ENCODE measurements at regions not wholly inside any gene's neighbourhood (a gene's known extent, or its start where the extent isn't known, plus 50 kb on each side); places are given as distances from the start of the nearest gene placed in this dataset.

DNA sequence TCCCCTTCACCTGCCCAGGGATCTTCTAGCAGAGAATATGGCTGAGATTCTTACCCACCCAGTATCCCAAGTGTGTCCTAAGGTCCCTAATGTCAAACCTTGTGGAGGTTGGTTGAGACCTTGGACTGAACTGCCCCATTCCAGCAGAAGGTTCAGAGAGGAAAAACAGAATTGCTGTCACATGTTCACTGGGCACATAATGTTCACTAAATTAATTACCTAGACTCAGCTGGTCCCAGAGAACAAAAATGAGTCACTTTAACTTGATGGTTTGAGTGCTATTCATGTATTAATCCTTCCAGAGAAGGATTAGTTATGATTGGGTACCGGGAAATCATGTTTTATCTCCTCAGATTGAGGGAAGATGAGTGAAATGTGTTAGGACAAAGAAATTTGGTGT lies 171.3 kb upstream of the GADL1 start:
- no peak for TF ChIP-seq POLR2A (IDR thresholded peaks at IDR 0.05)
- TF ChIP-seq, protein P1, sequence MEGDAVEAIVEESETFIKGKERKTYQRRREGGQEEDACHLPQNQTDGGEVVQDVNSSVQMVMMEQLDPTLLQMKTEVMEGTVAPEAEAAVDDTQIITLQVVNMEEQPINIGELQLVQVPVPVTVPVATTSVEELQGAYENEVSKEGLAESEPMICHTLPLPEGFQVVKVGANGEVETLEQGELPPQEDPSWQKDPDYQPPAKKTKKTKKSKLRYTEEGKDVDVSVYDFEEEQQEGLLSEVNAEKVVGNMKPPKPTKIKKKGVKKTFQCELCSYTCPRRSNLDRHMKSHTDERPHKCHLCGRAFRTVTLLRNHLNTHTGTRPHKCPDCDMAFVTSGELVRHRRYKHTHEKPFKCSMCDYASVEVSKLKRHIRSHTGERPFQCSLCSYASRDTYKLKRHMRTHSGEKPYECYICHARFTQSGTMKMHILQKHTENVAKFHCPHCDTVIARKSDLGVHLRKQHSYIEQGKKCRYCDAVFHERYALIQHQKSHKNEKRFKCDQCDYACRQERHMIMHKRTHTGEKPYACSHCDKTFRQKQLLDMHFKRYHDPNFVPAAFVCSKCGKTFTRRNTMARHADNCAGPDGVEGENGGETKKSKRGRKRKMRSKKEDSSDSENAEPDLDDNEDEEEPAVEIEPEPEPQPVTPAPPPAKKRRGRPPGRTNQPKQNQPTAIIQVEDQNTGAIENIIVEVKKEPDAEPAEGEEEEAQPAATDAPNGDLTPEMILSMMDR (IDR thresholded peaks at IDR 0.05) = no peak

All from esophagus squamous epithelium (tissue), 4 donors.